K562 (cell line): ENCODE measurements at regions not wholly inside any gene's neighbourhood (a gene's known extent, or its start where the extent isn't known, plus 50 kb on each side); places are given as distances from the start of the nearest gene placed in this dataset.

Experiments used
- ATAC-seq: fragments of 200-7000 bp; cut with Tn5 transposase; 3 replicates; pipeline ENCODE4 v1.9.1; 2020; ENCODE audit warnings: moderate library complexity
- BruUV-seq: library from RNA; stranded (reverse); fragments of 400-500 nt; replicated peaks from 2 replicates; lab custom pipeline; 2021; lab: Mats Ljungman, UMichigan
- CTCF ChIA-PET: fragments of 300-600 bp; formaldehyde crosslinking; extraction: SDS; loops from one replicate; lab custom pipeline; 2021; ENCODE audit warnings: low intra/inter-chr PET ratio; lab: Yijun Ruan, JAX
- POLR2A ChIA-PET: fragments of 300-600, 350-650 bp; sonication (Branson Sonifier 250); formaldehyde crosslinking; extraction: SDS; loops from one replicate; lab custom pipeline; 2021; ENCODE audit warnings: antibody characterized with exemption, inconsistent platforms; lab: Yijun Ruan, JAX
- DNase-seq, 4 experiments: peaks; one replicate each; pipeline versions ENCODE4 v3.0.0 to v3.0.0-alpha.2; 2011 to 2018; ENCODE audit warnings: low spot score in 3 of 4, mixed read lengths in 3 of 4; ENCODE audit errors: extremely low read depth in 1 of 4
- FAIRE-seq: peaks from 2 replicates; lab custom pipeline; 2011; peaks lifted over from hg19 to GRCh38; lab: Jason Lieb, UNC
- H2AFZ ChIP-seq: 2 replicates; pipeline ENCODE4 v1.6.0; 2011; ENCODE audit warnings: low read depth, low read length, control low read depth, inconsistent platforms
- H3K27ac ChIP-seq: fragments of 200-600 bp; 3 replicates; pipeline ENCODE4 v1.8.0; 2011; ENCODE audit warnings: low read depth, mild to moderate bottlenecking, control low read depth, inconsistent platforms, low read length, moderate library complexity, mixed read lengths; ENCODE audit errors: extremely low read depth
- H3K27me3 ChIP-seq, 2 experiments: fragments of 300-600 bp in 1 of 2; 2 replicates in 1 of 2; 3 replicates in 1 of 2; pipeline versions ENCODE4 v1.6.0 to v1.8.0; 2011; ENCODE audit warnings: inconsistent platforms in 2 of 2, low read length in 2 of 2, mild to moderate bottlenecking in 1 of 2, mixed read lengths in 1 of 2, moderate library complexity in 1 of 2; ENCODE audit not compliant: control insufficient read depth in 2 of 2, insufficient read depth in 2 of 2
- H3K36me3 ChIP-seq: fragments of 300-600 bp; 3 replicates; pipeline ENCODE4 v1.8.0; 2011; ENCODE audit warnings: mild to moderate bottlenecking, low read length, inconsistent platforms; ENCODE audit not compliant: control insufficient read depth, insufficient read depth
- H3K4me1 ChIP-seq, 2 experiments: fragments of 200-600 bp in 1 of 2; replicated peaks in 1 of 2; 2 replicates in 1 of 2; 3 replicates in 1 of 2; pipeline versions ENCODE4 v1.5.1 to v1.8.0; 2011; ENCODE audit warnings: inconsistent platforms in 2 of 2, low read length in 2 of 2, mild to moderate bottlenecking in 1 of 2, mixed read lengths in 1 of 2, moderate library complexity in 1 of 2; ENCODE audit not compliant: control insufficient read depth in 2 of 2, insufficient read depth in 2 of 2
- H3K4me2 ChIP-seq: 2 replicates; pipeline ENCODE4 v1.6.1; 2011; ENCODE audit warnings: low read length, control low read depth, inconsistent platforms, mixed read lengths; ENCODE audit not compliant: insufficient read depth
- H3K4me3 ChIP-seq: fragments of 200-600 bp; sonication (generic), shearing (Covaris generic); 2 replicates; pipeline ENCODE4 v1.5.1; 2016; ENCODE audit warnings: control low read depth, inconsistent platforms
- H3K79me2 ChIP-seq: fragments of 200-600 bp; 3 replicates; pipeline ENCODE4 v1.8.0; 2011; ENCODE audit warnings: low read length, inconsistent platforms; ENCODE audit not compliant: control insufficient read depth, insufficient read depth
- H3K9ac ChIP-seq, 2 experiments: 2 replicates each; pipeline versions ENCODE4 v1.6.0 to v1.6.1; 2011; ENCODE audit warnings: low read depth in 2 of 2, low read length in 2 of 2, control low read depth in 1 of 2, inconsistent platforms in 1 of 2, mild to moderate bottlenecking in 1 of 2, mixed read lengths in 1 of 2; ENCODE audit not compliant: insufficient read depth in 1 of 2
- H3K9me1 ChIP-seq: one replicate; pipeline ENCODE4 v1.6.0; 2011; ENCODE audit warnings: inconsistent platforms, mild to moderate bottlenecking, low read length, moderate library complexity; ENCODE audit not compliant: control insufficient read depth, insufficient read depth
- H3K9me3 ChIP-seq: replicated peaks from 2 replicates; pipeline ENCODE4 v1.5.1; 2011; ENCODE audit warnings: low read depth, low read length, inconsistent platforms; ENCODE audit not compliant: control insufficient read depth, insufficient read depth
- H4K20me1 ChIP-seq: replicated peaks from 2 replicates; pipeline ENCODE4 v1.6.1; 2011; ENCODE audit warnings: low read length, inconsistent platforms, mixed read lengths; ENCODE audit not compliant: control insufficient read depth, insufficient read depth
- ARID3A ChIP-seq: IDR thresholded peaks from 2 replicates; pipeline ENCODE4 v1.6.1; 2012; ENCODE audit warnings: low read depth, low read length, improper control_type of control experiment, borderline replicate concordance
- HBP1 ChIP-seq: fragments of 450-650 bp; formaldehyde crosslinking; IDR thresholded peaks from 2 replicates; pipeline ENCODE4 v1.4.0; 2022; ENCODE audit warnings: missing genetic modification characterization
- HCFC1 ChIP-seq: IDR thresholded peaks from 2 replicates; pipeline ENCODE4 v1.6.1; 2012; ENCODE audit warnings: low read depth, low read length, improper control_type of control experiment
- HMGN3 ChIP-seq: IDR thresholded peaks from 2 replicates; pipeline ENCODE4 v1.6.1; 2011; ENCODE audit warnings: borderline replicate concordance, low read depth, mild to moderate bottlenecking, mixed read lengths, low read length; ENCODE audit not compliant: insufficient read length; ENCODE audit errors: extremely low read depth
- IFI16 ChIP-seq: fragments of 250-450 bp; sonication (Bioruptor Pico); IDR thresholded peaks from 2 replicates; pipeline ENCODE4 v2.1.2; 2022; ENCODE audit warnings: mild to moderate bottlenecking, inconsistent platforms
- PHB ChIP-seq: fragments of 250-450 bp; sonication (Bioruptor Pico); IDR thresholded peaks from 2 replicates; pipeline ENCODE4 v1.5.0; 2021
- POLR2A ChIP-seq: fragments of 450-650 bp; conservative IDR thresholded peaks from 2 replicates; pipeline ENCODE4 v1.6.1; 2016
- RNF219 ChIP-seq: fragments of 250-450 bp; sonication (Bioruptor Pico); IDR thresholded peaks from 2 replicates; pipeline ENCODE4 v1.5.0; 2022; ENCODE audit warnings: mild to moderate bottlenecking
- SIN3B ChIP-seq: fragments of 450-650 bp; IDR thresholded peaks from 2 replicates; pipeline ENCODE4 v1.6.1; 2017; ENCODE audit warnings: low read depth, mild to moderate bottlenecking, moderate library complexity
- SRF ChIP-seq, 2 experiments: fragments of 250-450, 450-650 bp in 1 of 2; sonication (Bioruptor Pico) in 1 of 2; sonication (generic) in 1 of 2; formaldehyde crosslinking; IDR thresholded peaks; 2 replicates each; pipeline versions ENCODE4 v1.5.0 to v1.5.1; 2020 to 2022; ENCODE audit warnings: mild to moderate bottlenecking in 1 of 2, missing genetic modification reagents in 1 of 2
- XRCC3 ChIP-seq: fragments of 450-650 bp; IDR thresholded peaks from 2 replicates; pipeline ENCODE4 v1.6.1; 2017; ENCODE audit warnings: mild to moderate bottlenecking, moderate library complexity
- ZNF217 ChIP-seq: sonication (generic); formaldehyde crosslinking; IDR thresholded peaks from 2 replicates; pipeline ENCODE4 v1.8.0; 2022; ENCODE audit warnings: mild to moderate bottlenecking, missing genetic modification reagents
- ZNF324 ChIP-seq: fragments of 250-450 bp; sonication (Bioruptor Pico); IDR thresholded peaks from 2 replicates; pipeline ENCODE4 v1.4.0; 2020; ENCODE audit warnings: mild to moderate bottlenecking
- ZNF764 ChIP-seq: fragments of 250-450 bp; sonication (Bioruptor Pico); IDR thresholded peaks from 2 replicates; pipeline ENCODE4 v1.4.0; 2020; ENCODE audit warnings: low read depth, mild to moderate bottlenecking, moderate library complexity
- WGBS: fragments of 100-300 bp; shearing (Covaris generic); methylation state at CpG from one replicate; pipeline ENCODE4 v1.1.6; 2016; ENCODE audit warnings: low coverage, mixed read lengths; ENCODE audit not compliant: insufficient coverage; ENCODE audit errors: missing lambda C conversion rate; 5-methylcytosine and 5-hydroxymethylcytosine counted together
- in situ Hi-C: fragments of 300-500 bp; cut with MboI; formaldehyde crosslinking; loops from 4 replicates; pipeline ENCODE4 v1.15.0; 2018; ENCODE audit warnings: inconsistent platforms, mixed read lengths
- intact Hi-C: fragments of 100-400 bp; cut with micrococcal nuclease; formaldehyde crosslinking; loops from 2 replicates; pipeline ENCODE4 v1.14.2; 2022

GRCh38 chr16:49089039-49089438, 192.6 kb downstream of the CBLN1 start:
- BruUV-seq = no TSS peak
- H3K4me1 ChIP-seq = no peaks in the 10 kb centered on the region
- H2AFZ ChIP-seq = no peak overlapping the region
- FAIRE-seq (no peak), DNase-seq (no peak), ATAC-seq (no peak)
- 2% methylated on average over 4 of the region's 4 CpGs for WGBS
- H3K9ac ChIP-seq = no peak overlapping the region
- H3K4me3 ChIP-seq = no peak overlapping the region
- no peaks in the 10 kb centered on the region for H3K9me1 ChIP-seq
- ChIA-PET CTCF (no interaction called here), POLR2A (no interaction called here)
- H3K9me3 ChIP-seq = 0 out of 2 replicates have a peak, but pooled peaks cover 3% of the 10 kb centered on the region
- H3K4me2 ChIP-seq = no peak overlapping the region
- in situ Hi-C loops (no loop called here), intact Hi-C loops (no loop called here)
- H3K79me2 ChIP-seq = no peaks in the 10 kb centered on the region
- H3K36me3 ChIP-seq = no peaks in the 10 kb centered on the region
- H3K27ac ChIP-seq = no peak overlapping the region
- H3K27me3 ChIP-seq = no peaks in the 10 kb centered on the region
- no peaks in the 10 kb centered on the region for H4K20me1 ChIP-seq
- TF ChIP-seq ZNF764 (CRISPR knock-in tag) = no peak
- no peak for TF ChIP-seq SRF (CRISPR knock-in tag; IDR thresholded peaks at IDR 0.05)
- no peak for TF ChIP-seq HCFC1
- TF ChIP-seq ZNF324 (CRISPR knock-in tag) = no peak
- no peak for TF ChIP-seq ARID3A
- TF ChIP-seq IFI16 (CRISPR knock-in tag) = no peak
- TF ChIP-seq POLR2A = no peak
- TF ChIP-seq RNF219 (CRISPR knock-in tag) = no peak
- no peak for TF ChIP-seq HBP1 (CRISPR knock-in tag)
- no peak for TF ChIP-seq XRCC3
- TF ChIP-seq HMGN3 = no peak
- no peak for TF ChIP-seq ZNF217 (CRISPR knock-in tag)
- TF ChIP-seq PHB (CRISPR knock-in tag) = no peak
- TF ChIP-seq SIN3B = no peak
